ENCODE measurements at regions not wholly inside any gene's neighbourhood (a gene's known extent, or its start where the extent isn't known, plus 50 kb on each side); places are given as distances from the start of the nearest gene placed in this dataset.
"Not testable (repeated sequence)": the region's sequence is repeated elsewhere in the genome, so short reads cannot be mapped to it uniquely, and the experiment has no call there.

DNA sequence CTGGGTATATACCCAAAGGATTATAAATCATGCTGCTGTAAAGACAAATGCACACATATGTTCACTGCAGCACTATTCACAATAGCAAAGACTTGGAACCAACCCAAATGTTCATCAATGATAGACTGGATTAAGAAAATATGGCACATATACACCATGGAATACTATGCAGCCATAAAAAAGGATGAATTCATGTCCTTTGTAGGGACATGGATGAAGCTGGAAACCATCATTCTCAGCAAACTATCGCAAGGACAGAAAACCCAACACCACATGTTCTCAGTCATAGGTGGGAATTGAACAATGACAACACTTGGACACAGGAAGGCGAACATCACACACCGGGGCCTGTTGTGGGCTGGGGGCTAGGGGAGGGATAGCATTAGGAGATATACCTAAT lies 406.1 kb downstream of the NFIB start:
- TF ChIP-seq CTCF, POLR2A, EP300 (IDR thresholded peaks at IDR 0.05): not testable (repeated sequence)

Measured in suprapubic skin (tissue), 3 donors.